Activated T-cell treated with anti-CD3 and anti-CD28 coated beads for 48 hours (primary cell): ENCODE measurements at regions not wholly inside any gene's neighbourhood (a gene's known extent, or its start where the extent isn't known, plus 50 kb on each side); places are given as distances from the start of the nearest gene placed in this dataset.

Source experiments
- DNase-seq: peaks from one replicate; pipeline ENCODE4 v3.0.0-alpha.2; 2020; ENCODE audit warnings: low read depth

DNA sequence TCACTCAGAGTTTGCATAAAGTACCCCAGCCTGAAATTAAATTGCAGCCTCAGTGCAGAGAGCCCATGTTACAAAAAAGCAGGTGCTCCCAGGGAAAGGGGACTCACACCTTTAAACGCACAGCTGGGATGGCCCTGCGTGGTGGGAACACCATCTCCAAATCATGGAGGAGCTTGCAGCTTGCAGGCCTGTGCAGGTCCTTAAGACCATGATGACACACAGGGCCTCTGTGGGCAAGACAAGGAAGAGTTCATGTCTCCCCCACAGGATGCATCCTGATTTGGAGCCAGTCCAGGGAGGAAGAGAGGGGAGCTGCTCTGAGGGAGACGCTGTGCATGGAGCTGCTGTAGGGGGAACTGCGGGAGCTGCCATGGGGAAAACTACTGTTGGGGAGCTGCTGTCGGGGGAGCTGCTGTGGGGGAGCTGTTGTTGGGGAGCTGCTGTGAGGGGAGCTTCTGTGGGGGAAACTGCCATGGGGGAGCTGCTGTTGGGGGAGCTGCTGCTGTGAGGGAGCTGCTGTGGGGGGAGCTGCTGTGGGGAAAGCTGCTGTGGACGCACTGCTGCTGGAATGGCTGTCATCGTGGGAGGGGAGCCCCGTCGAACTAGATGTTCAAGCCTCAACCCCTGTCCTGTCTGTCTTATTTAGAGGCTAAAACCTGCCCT, 113.9 kb downstream of the MATN1 start:
- DNase-seq, result no peak

DNA sequence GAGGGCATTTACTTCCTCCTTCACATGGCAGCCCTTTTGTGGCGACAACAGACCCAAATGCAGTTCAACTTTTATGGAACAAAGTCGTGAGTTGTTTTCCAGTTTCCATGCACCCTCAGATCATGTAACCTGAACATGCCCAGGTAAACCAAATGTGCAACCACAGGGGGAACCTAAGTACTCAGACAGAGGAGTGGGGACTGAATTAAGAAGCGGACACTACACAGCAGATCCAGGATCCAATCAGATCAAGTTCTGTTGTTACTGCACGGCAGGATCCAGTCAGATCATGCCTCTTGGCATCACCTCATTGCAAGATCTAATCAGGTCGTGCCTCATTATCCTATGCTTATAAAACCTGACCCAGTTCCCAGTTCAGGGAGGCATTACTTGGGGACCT, 115.7 kb downstream of the MATN1 start:
- no peak for DNase-seq

DNA sequence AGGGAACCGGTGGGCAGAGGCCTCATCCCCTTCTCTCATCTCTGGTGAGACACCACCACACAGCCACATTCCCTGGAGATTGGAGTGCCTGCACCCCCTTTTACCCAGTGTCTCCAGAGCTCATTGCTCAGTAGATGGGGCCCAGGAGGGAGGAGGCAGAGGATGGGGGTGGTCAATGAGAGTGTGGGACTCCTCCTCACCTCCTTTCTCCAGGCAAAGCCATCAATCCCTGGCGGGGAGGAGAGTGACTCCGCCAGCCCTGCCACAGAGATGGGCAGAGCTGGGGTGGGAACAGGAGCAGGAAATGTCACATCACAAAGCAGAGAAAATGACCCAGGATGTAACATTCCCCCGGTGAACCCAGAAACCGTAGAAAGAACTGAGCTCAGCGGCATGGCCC, 117.2 kb downstream of the MATN1 start:
- DNase-seq, result no peak

DNA sequence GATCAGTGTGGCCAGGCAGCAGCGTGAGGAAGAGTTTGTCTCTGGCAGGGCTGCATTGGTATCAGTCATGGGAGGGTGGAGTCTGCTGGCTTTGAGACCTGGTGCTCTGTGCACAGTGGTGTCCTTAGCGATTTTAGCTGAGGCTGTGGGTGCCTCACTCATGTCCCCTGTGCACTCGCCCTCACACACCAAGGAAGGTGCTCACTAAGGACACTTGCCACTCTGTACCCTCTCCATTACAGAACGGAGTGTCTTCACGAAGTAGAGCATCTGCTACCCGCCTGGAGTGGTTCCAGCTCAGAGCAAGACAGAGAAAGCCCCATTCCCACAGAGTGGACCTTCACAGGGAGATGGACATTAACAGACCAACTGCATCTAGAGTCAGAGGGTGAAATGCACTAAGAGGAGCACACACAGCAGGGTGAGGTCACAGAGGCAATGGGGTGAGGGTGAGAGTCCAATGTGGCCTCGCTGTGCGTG, 117.9 kb downstream of the MATN1 start:
- no peak for DNase-seq

GRCh38 chr1:30604801-30605440, 118.5 kb downstream of the MATN1 start:
- DNase-seq, result no peak

DNA sequence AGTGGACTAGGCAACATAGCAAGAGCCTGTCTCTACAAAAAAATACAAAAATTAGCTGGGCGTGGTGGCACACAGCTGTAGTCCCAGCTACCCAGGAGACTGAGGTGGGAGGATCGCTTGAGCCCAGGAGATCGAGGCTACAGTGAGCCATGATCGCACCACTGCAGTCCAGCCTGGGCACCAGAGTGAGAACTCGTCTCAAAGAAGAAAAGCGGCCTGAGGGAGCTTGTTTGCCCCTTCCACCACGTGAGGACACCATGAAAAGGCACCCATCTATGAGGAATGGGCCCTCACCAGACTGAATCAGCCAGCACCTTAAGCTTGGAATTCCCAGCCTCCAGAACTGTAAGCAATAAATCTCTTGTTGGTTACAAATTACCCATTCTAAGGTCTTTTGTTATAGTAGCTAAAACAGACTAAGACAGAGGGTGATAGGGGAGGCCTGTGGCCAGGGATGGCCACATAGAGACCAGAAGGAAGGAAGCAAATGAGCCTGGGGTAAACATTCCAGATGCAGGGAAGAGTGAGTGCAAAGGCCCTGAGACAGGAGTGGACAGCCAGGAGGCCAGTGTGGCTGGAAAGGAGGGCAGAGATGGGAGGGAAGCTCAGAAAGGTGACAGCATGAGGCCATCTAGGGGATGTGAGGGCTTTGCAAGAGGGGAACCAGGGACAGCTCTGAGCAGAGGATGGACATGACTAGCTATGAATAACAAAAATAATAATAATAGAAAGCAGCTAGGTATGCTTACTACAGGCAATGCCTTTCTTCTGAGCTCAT, 120.1 kb downstream of the MATN1 start:
- no peak for DNase-seq

- DNase-seq, result no peak
These were observed 121.9 kb downstream of the MATN1 start for GRCh38 chr1:30601316-30602085.

DNA sequence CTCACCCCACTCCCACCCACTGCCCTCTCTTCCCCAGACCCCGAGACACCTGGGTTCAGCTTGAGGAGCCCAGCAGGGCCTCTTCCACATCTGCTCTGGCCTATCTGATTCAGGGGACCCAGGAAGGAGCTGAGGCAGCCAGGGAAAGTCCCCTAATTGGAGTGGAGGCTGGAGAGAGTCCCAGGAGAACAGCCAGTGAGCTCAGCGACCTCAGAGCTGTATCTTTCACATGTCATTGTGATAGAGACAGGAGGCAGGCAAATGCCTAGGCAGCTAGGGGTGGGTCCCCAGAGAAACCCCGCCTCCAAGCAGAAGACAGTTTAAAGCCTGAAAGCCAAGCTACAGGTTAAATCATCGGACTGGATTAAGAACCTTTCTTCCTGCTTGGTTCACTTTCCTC, 122.7 kb downstream of the MATN1 start:
- DNase-seq, result no peak

- DNase-seq, result no peak
These were observed 123.1 kb downstream of the MATN1 start for GRCh38 chr1:30600258-30600657.

DNA sequence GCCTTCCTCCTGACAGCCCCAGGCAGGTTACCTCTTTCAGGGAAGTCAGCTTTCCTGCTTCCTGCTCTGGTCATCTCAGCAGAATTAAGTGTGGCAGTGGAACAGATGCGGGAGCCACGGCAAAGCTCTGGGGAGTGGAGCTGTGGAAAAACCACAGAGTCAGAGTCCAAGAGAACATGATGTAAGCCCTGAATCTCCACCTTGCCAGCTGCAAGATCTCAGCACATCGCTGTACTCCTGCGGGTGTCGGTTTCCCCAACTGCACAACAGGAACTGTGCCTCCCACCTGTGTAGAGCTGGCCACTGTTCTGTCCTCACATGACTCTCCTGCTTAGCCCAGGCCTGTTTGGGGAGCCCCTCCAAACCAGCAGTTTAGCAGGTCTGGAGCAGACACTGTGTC, 123.7 kb downstream of the MATN1 start:
- no peak for DNase-seq

DNA sequence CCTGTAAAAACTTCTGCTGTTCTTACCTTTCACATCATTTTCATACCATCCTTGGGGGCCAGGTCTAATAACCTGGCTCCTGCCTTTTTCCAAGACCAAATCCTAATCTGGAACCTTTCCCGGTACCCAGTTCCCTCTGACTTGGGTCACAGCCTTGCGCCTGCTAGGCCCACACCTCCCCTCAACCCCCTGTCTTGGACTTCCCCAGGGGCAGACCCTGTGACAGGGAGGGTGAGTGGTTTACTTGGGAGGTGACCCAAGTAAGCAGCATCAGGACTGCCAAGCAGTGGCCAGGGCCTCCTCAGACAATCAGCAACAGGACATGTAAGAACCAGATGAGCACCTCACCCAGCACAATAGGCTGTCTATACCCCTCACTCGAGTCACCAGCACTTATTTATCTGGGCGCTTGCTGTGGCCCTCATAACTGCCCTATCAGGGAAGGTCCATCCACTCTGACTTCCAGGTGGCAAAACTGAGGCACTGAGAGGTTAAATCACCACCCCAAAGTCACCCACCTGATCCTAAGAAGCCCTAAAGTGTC, 124.7 kb downstream of the MATN1 start:
- no peak for DNase-seq

GRCh38 chr1:30597711-30598110, 125.7 kb downstream of the MATN1 start:
- DNase-seq, result no peak

- no peak for DNase-seq
These were observed 126.5 kb downstream of the MATN1 start for GRCh38 chr1:30596891-30597290.

- no peak for DNase-seq
These were observed 126.9 kb downstream of the MATN1 start for GRCh38 chr1:30596470-30596869.

GRCh38 chr1:30589083-30589482, 134.3 kb downstream of the MATN1 start:
- DNase-seq, result no peak

GRCh38 chr1:30588311-30589073, 134.9 kb downstream of the MATN1 start:
- no peak for DNase-seq

- no peak for DNase-seq
These were observed 136.7 kb downstream of the MATN1 start for GRCh38 chr1:30586671-30587070.

DNA sequence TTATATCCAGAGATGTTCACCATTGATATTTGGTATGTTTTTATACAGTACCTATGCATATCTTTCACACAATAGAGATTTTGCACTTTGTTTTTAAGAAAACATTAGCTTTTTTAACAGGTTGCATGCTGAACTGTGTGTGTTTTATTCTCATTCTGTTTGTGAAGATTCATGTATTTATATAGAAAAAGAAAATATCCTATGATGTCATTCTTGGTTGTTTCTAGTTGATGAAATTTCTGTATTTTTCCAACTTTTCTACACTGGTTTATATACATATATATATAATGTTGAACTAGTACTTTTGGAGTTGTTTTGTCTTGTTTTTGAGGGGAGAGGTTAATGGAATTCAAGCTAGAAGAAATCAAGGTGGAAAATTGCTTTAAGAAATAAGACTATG, 143.8 kb downstream of the MATN1 start:
- DNase-seq, result no peak

GRCh38 chr1:30575066-30575465, 148.3 kb downstream of the MATN1 start:
- no peak for DNase-seq

DNA sequence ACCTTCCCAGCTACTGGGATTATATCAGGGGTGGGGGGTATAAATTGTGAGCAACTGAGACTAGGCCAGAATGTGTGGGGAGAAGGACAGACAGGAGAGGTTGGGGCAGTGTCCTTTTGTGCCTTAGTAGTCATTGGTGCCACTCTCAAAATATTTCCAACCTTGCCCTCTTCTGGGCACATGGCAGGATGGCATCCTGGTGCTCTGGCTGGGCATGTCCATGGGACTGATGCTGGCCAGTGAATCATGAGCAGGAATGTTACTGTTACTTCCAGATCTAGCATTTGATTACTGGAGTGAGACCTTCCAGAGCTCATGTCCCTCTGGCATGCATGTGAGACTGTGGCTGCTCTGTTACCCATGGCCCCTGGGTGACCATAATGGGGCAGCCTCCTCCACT, 151.2 kb downstream of the MATN1 start:
- DNase-seq, result no peak

GRCh38 chr1:30571380-30571779, 152.0 kb downstream of the MATN1 start:
- DNase-seq, result no peak
